CD4-positive, alpha-beta T cell treated with Interleukin-21 for 1 hour (primary cell): ENCODE measurements at regions not wholly inside any gene's neighbourhood (a gene's known extent, or its start where the extent isn't known, plus 50 kb on each side); places are given as distances from the start of the nearest gene placed in this dataset.

Source experiments
- DNase-seq: peaks from one replicate; pipeline ENCODE4 v3.0.0-alpha.2; 2020

- no peak for DNase-seq
Measured at GRCh38 chr14:97215263-97215969, 418.2 kb downstream of the VRK1 start.

- DNase-seq: no peak
Measured at GRCh38 chr14:97217111-97217885, 420.1 kb downstream of the VRK1 start.

GRCh38 chr14:97218274-97218673 lies 421.1 kb downstream of the VRK1 start:
- DNase-seq: no peak

- peak; percentile 18 for DNase-seq
Measured at GRCh38 chr14:97218691-97219430, 421.7 kb downstream of the VRK1 start.

GRCh38 chr14:97219431-97220017 lies 422.3 kb downstream of the VRK1 start:
- peak; percentile 11 for DNase-seq

GRCh38 chr14:97221572-97222285 lies 424.5 kb downstream of the VRK1 start:
- DNase-seq: no peak

- no peak for DNase-seq
Measured at GRCh38 chr14:97224016-97224415, 426.8 kb downstream of the VRK1 start.

GRCh38 chr14:97230051-97230450 lies 432.9 kb downstream of the VRK1 start:
- no peak for DNase-seq

- no peak for DNase-seq
Measured at GRCh38 chr14:97233319-97233985, 436.3 kb downstream of the VRK1 start.

GRCh38 chr14:97246648-97247047 lies 449.5 kb downstream of the VRK1 start:
- no peak for DNase-seq

- DNase-seq: no peak
Measured at GRCh38 chr14:97248973-97249372, 451.8 kb downstream of the VRK1 start.

GRCh38 chr14:97250931-97251330 lies 453.7 kb downstream of the VRK1 start:
- no peak for DNase-seq

GRCh38 chr14:97251491-97252155 lies 454.4 kb downstream of the VRK1 start:
- DNase-seq: no peak

- no peak for DNase-seq
Measured at GRCh38 chr14:97253756-97254155, 456.6 kb downstream of the VRK1 start.

- no peak for DNase-seq
Measured at GRCh38 chr14:97262336-97262735, 465.2 kb downstream of the VRK1 start.

- no peak for DNase-seq
Measured at GRCh38 chr14:97264516-97265230, 467.5 kb downstream of the VRK1 start.

- DNase-seq: no peak
Measured at GRCh38 chr14:97266653-97267052, 469.5 kb downstream of the VRK1 start.

- DNase-seq: no peak
Measured at GRCh38 chr14:97267509-97267908, 470.3 kb downstream of the VRK1 start.

GRCh38 chr14:97268097-97268496 lies 470.9 kb downstream of the VRK1 start:
- no peak for DNase-seq

- no peak for DNase-seq
Measured at GRCh38 chr14:97270308-97270707, 473.1 kb downstream of the VRK1 start.

GRCh38 chr14:97271451-97271960 lies 474.3 kb downstream of the VRK1 start:
- DNase-seq: no peak
